ENCODE measurements at regions not wholly inside any gene's neighbourhood (a gene's known extent, or its start where the extent isn't known, plus 50 kb on each side); places are given as distances from the start of the nearest gene placed in this dataset.

DNA sequence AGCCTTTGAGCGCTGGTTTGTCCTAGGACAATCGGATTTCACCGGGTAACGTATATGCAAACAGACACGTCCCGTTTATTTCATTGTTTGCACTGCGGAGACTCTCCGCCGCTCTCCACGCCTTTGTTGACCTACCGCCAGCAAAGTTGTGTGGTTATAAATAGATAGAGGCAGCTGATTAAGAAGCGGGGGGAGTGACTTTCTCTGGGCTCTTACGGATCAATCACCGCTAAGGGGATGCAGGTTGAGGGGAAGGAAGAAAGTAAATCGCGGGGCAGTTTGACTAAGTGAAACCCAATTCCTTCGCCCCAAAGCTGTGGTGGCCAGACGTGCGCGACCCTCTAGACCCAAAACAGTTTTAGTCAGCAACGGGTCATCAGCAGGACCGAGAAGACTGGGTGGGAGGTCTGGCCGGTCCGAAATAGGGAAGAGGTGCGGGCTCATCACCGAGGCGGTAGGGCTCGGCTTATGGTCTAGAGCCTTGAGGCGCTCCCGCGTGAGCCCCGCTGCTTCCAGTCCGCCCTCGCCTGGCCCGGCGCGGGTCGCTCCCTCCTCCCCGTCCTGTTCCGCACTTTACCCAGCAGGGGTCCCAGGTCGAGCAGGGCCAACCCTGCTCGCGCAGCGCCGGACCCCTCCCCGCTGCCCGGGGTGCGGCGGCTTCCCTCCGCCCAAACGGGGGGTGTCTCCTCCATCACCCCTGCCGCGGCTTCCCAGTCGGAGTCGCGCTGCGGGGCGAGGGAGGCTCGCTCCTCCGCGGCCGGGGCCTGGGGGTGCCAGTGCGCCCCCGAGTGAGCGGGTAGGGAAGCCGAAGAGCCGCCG is 120.8 kb upstream of the RRP15 start:
- Histone ChIP-seq H3K79me2 (ENCODE audit: control insufficient read depth, low read length) (peaks cover 8% of the 10 kb centered on the region), H3K4me2 (ENCODE audit: low read length) (peak overlapping the region; percentile 83), H4K20me1 (ENCODE audit: control insufficient read depth, insufficient read depth, low read depth, low read length) (no peaks in the 10 kb centered on the region), H3K27me3 (ENCODE audit: control insufficient read depth, low read length) (no peaks in the 10 kb centered on the region), H3K36me3 (ENCODE audit: control insufficient read depth, low read length) (no peaks in the 10 kb centered on the region; the same call in 1 of the 2 replicates), H3K4me1 (ENCODE audit: control insufficient read depth, low read length) (peaks cover 53% of the 10 kb centered on the region), H3K9me3 (ENCODE audit: control insufficient read depth, insufficient read depth, low read length) (no peaks in the 10 kb centered on the region), H3K4me3 (ENCODE audit: low read length) (peak overlapping the region; percentile 81), H3F3A (ENCODE audit: control insufficient read depth, insufficient read depth) (peaks cover 53% of the 10 kb centered on the region), H3K27ac (ENCODE audit: low read depth, low read length) (peak overlapping the region; percentile 99), H3K9me2 (replicated peaks; ENCODE audit: control insufficient read depth, low read length) (no peaks in the 10 kb centered on the region)
- TF ChIP-seq EZH2phosphoT487 (IDR thresholded peaks at IDR 0.05; ENCODE audit: borderline replicate concordance, low read length) = no peak
- TF ChIP-seq, protein P1, sequence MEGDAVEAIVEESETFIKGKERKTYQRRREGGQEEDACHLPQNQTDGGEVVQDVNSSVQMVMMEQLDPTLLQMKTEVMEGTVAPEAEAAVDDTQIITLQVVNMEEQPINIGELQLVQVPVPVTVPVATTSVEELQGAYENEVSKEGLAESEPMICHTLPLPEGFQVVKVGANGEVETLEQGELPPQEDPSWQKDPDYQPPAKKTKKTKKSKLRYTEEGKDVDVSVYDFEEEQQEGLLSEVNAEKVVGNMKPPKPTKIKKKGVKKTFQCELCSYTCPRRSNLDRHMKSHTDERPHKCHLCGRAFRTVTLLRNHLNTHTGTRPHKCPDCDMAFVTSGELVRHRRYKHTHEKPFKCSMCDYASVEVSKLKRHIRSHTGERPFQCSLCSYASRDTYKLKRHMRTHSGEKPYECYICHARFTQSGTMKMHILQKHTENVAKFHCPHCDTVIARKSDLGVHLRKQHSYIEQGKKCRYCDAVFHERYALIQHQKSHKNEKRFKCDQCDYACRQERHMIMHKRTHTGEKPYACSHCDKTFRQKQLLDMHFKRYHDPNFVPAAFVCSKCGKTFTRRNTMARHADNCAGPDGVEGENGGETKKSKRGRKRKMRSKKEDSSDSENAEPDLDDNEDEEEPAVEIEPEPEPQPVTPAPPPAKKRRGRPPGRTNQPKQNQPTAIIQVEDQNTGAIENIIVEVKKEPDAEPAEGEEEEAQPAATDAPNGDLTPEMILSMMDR (IDR thresholded peaks at IDR 0.05; ENCODE audit: low read depth, low read length, poor library complexity, severe bottlenecking) = no peak

DNA sequence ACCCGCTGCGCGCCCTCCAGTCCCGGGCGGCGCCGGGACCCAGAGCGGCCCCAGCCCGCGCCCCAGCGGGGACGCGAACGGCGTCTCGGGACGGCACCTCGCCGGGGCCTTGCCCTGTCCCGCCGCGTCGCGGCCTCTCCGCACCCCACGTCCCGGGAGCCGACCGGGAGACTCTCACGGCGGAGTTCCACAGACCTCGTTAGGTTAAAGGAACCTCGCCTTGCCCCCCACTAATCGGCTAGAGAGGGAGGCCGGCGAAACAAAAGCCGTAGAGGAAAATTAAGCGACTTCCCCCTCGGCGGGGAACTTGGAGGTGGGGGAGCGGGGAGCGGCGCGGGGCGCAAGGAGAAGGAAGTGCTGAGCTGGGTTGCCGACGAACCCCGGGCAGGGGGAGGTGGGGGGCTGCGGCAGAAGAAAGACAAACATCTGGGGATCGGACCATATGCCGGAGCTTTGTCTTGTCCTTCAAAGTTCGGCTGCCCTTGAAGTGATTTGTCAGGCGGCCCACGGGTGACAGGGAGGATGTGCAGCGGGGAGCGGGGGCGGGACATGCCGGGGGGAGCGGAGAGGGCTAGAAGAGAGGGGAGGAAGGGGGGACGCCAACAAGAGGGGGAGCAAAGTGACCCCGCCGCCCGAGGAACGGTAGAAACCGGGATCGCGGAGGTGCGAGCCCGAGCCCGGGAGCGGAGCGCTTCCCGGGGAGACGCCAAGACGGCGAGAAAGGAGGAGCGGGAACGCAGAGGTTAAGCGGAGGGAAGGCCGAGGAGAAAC is 120.0 kb upstream of the RRP15 start:
- Histone ChIP-seq H3K4me2 (ENCODE audit: low read length) (peak overlapping the region; percentile 83), H3F3A (ENCODE audit: control insufficient read depth, insufficient read depth) (peaks cover 54% of the 10 kb centered on the region), H3K9me3 (ENCODE audit: control insufficient read depth, insufficient read depth, low read length) (no peaks in the 10 kb centered on the region), H3K27me3 (ENCODE audit: control insufficient read depth, low read length) (no peaks in the 10 kb centered on the region), H3K9me2 (replicated peaks; ENCODE audit: control insufficient read depth, low read length) (no peaks in the 10 kb centered on the region), H3K36me3 (ENCODE audit: control insufficient read depth, low read length) (no peaks in the 10 kb centered on the region; the same call in 1 of the 2 replicates), H3K27ac (ENCODE audit: low read depth, low read length) (peak overlapping the region; percentile 99), H3K4me3 (ENCODE audit: low read length) (peak overlapping the region; percentile 81), H4K20me1 (ENCODE audit: control insufficient read depth, insufficient read depth, low read depth, low read length) (no peaks in the 10 kb centered on the region), H3K4me1 (ENCODE audit: control insufficient read depth, low read length) (peaks cover 58% of the 10 kb centered on the region), H3K79me2 (ENCODE audit: control insufficient read depth, low read length) (peaks cover 10% of the 10 kb centered on the region)
- TF ChIP-seq, protein P1 (IDR thresholded peaks at IDR 0.05; ENCODE audit: low read depth, low read length, poor library complexity, severe bottlenecking) = no peak
- no peak for TF ChIP-seq EZH2phosphoT487 (IDR thresholded peaks at IDR 0.05; ENCODE audit: borderline replicate concordance, low read length)

DNA sequence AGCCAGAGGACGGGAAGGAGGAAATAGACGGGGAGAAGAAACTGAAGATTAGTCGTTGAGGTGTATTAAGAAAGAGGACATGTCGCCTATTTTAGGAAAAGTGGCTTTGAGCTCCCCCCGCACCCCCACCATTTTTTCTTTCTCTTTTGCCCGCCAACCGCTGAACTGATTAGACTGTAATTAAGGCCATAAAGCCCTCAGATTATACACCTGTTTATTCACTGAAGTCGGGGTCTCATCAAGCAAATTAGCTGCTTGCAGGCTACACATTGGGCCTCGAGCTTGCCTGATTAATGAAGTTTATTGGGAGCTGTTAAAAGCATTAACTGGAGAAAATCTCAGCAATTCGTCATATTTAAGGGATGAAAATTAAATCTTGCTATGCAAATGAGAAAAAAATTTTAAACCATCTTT is 119.4 kb upstream of the RRP15 start:
- Histone ChIP-seq H3K9me3 (ENCODE audit: control insufficient read depth, insufficient read depth, low read length) (no peaks in the 10 kb centered on the region), H4K20me1 (ENCODE audit: control insufficient read depth, insufficient read depth, low read depth, low read length) (no peaks in the 10 kb centered on the region), H3K9me2 (replicated peaks; ENCODE audit: control insufficient read depth, low read length) (no peaks in the 10 kb centered on the region), H3F3A (ENCODE audit: control insufficient read depth, insufficient read depth) (peaks cover 57% of the 10 kb centered on the region), H3K27ac (ENCODE audit: low read depth, low read length) (peak overlapping the region; percentile 99), H3K36me3 (ENCODE audit: control insufficient read depth, low read length) (no peaks in the 10 kb centered on the region; the same call in 1 of the 2 replicates), H3K4me1 (ENCODE audit: control insufficient read depth, low read length) (peaks cover 60% of the 10 kb centered on the region), H3K79me2 (ENCODE audit: control insufficient read depth, low read length) (peaks cover 10% of the 10 kb centered on the region), H3K4me2 (ENCODE audit: low read length) (peak overlapping the region; percentile 83), H3K4me3 (ENCODE audit: low read length) (peak overlapping the region; percentile 81), H3K27me3 (ENCODE audit: control insufficient read depth, low read length) (no peaks in the 10 kb centered on the region)
- TF ChIP-seq EZH2phosphoT487 (IDR thresholded peaks at IDR 0.05; ENCODE audit: borderline replicate concordance, low read length) = no peak
- TF ChIP-seq, protein P1 (IDR thresholded peaks at IDR 0.05; ENCODE audit: low read depth, low read length, poor library complexity, severe bottlenecking) = no peak
